ENCODE measurements at regions not wholly inside any gene's neighbourhood (a gene's known extent, or its start where the extent isn't known, plus 50 kb on each side); places are given as distances from the start of the nearest gene placed in this dataset.

GRCh38 chr13:62829486-62829885 lies 1413.8 kb upstream of the PCDH20 start:
- no peak for TF ChIP-seq MAX (IDR thresholded peaks at IDR 0.05)
- TF ChIP-seq CTCF (IDR thresholded peaks at IDR 0.05; ENCODE audit: low read depth, low read length, missing input control), result no peak
- TF ChIP-seq JUND (IDR thresholded peaks at IDR 0.05), result no peak
- no peak for TF ChIP-seq TAF1 (conservative IDR thresholded peaks at IDR 0.05)
- TF ChIP-seq SP1 (IDR thresholded peaks at IDR 0.05), result no peak
- TF ChIP-seq, protein P1, sequence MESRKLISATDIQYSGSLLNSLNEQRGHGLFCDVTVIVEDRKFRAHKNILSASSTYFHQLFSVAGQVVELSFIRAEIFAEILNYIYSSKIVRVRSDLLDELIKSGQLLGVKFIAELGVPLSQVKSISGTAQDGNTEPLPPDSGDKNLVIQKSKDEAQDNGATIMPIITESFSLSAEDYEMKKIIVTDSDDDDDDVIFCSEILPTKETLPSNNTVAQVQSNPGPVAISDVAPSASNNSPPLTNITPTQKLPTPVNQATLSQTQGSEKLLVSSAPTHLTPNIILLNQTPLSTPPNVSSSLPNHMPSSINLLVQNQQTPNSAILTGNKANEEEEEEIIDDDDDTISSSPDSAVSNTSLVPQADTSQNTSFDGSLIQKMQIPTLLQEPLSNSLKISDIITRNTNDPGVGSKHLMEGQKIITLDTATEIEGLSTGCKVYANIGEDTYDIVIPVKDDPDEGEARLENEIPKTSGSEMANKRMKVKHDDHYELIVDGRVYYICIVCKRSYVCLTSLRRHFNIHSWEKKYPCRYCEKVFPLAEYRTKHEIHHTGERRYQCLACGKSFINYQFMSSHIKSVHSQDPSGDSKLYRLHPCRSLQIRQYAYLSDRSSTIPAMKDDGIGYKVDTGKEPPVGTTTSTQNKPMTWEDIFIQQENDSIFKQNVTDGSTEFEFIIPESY (IDR thresholded peaks at IDR 0.05), result no peak
- no peak for TF ChIP-seq RAD21 (IDR thresholded peaks at IDR 0.05)
- no peak for TF ChIP-seq YY1 (IDR thresholded peaks at IDR 0.05)
- TF ChIP-seq, protein P2, sequence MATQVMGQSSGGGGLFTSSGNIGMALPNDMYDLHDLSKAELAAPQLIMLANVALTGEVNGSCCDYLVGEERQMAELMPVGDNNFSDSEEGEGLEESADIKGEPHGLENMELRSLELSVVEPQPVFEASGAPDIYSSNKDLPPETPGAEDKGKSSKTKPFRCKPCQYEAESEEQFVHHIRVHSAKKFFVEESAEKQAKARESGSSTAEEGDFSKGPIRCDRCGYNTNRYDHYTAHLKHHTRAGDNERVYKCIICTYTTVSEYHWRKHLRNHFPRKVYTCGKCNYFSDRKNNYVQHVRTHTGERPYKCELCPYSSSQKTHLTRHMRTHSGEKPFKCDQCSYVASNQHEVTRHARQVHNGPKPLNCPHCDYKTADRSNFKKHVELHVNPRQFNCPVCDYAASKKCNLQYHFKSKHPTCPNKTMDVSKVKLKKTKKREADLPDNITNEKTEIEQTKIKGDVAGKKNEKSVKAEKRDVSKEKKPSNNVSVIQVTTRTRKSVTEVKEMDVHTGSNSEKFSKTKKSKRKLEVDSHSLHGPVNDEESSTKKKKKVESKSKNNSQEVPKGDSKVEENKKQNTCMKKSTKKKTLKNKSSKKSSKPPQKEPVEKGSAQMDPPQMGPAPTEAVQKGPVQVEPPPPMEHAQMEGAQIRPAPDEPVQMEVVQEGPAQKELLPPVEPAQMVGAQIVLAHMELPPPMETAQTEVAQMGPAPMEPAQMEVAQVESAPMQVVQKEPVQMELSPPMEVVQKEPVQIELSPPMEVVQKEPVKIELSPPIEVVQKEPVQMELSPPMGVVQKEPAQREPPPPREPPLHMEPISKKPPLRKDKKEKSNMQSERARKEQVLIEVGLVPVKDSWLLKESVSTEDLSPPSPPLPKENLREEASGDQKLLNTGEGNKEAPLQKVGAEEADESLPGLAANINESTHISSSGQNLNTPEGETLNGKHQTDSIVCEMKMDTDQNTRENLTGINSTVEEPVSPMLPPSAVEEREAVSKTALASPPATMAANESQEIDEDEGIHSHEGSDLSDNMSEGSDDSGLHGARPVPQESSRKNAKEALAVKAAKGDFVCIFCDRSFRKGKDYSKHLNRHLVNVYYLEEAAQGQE (IDR thresholded peaks at IDR 0.05), result no peak
- no peak for TF ChIP-seq RXRA (IDR thresholded peaks at IDR 0.05)
- TF ChIP-seq, protein P3, sequence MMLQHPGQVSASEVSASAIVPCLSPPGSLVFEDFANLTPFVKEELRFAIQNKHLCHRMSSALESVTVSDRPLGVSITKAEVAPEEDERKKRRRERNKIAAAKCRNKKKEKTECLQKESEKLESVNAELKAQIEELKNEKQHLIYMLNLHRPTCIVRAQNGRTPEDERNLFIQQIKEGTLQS (IDR thresholded peaks at IDR 0.05), result no peak
- no peak for TF ChIP-seq FOXA1 (IDR thresholded peaks at IDR 0.05)

Measured in liver (tissue), 3 donors.